ENCODE measurements at regions not wholly inside any gene's neighbourhood (a gene's known extent, or its start where the extent isn't known, plus 50 kb on each side); places are given as distances from the start of the nearest gene placed in this dataset.

GRCh38 chr20:57023997-57024396, 242.4 kb downstream of the BMP7 start:
- H2AFZ ChIP-seq (ENCODE audit: control insufficient read depth, low read depth, low read length) = no peak overlapping the region
- ChIA-PET SMC1A (ENCODE audit: uncharacterized antibody, unreplicated experiment) (interaction anchor here (1.0 kb wide), 1 partner anchor 16 kb away, joined by 3 read pairs; no protein-coding TSS in a partner anchor), CTCF (no interaction called here), RAD21 (ENCODE audit: unreplicated experiment) (no interaction called here), POLR2A (no interaction called here)
- no peak for TF ChIP-seq ZSCAN29 (IDR thresholded peaks at IDR 0.05)
- no peak for TF ChIP-seq ASH2L (IDR thresholded peaks at IDR 0.05; ENCODE audit: borderline replicate concordance, low read depth)
- TF ChIP-seq DPF2 (IDR thresholded peaks at IDR 0.05) = no peak
- TF ChIP-seq SMARCA5 (IDR thresholded peaks at IDR 0.05) = no peak
- no peak for TF ChIP-seq SUPT20H (IDR thresholded peaks at IDR 0.05; ENCODE audit: borderline replicate concordance, control insufficient read depth, low read depth, low read length)
- no peak for TF ChIP-seq SKIL (IDR thresholded peaks at IDR 0.05; ENCODE audit: low read depth, poor library complexity, severe bottlenecking)
- no peak for TF ChIP-seq CREM (IDR thresholded peaks at IDR 0.05; ENCODE audit: low read depth)
- no peak for TF ChIP-seq POU2F2 (IDR thresholded peaks at IDR 0.05; ENCODE audit: borderline replicate concordance, low read depth, low read length)
- TF ChIP-seq ZBTB40 (IDR thresholded peaks at IDR 0.05; ENCODE audit: borderline replicate concordance) = no peak
- TF ChIP-seq TCF7 (IDR thresholded peaks at IDR 0.05; ENCODE audit: borderline replicate concordance) = no peak
- TF ChIP-seq NFXL1 (IDR thresholded peaks at IDR 0.05; ENCODE audit: borderline replicate concordance) = no peak
- TF ChIP-seq ZNF274 (IDR thresholded peaks at IDR 0.05; ENCODE audit: insufficient read depth, insufficient read length) = no peak
- TF ChIP-seq SMAD1 (IDR thresholded peaks at IDR 0.05; ENCODE audit: low read depth, partially characterized antibody) = no peak
- H3K79me2 ChIP-seq (ENCODE audit: control insufficient read depth, insufficient read depth, low read length) = no peaks in the 10 kb centered on the region
- no peaks in the 10 kb centered on the region for H3K4me1 ChIP-seq (ENCODE audit: control insufficient read depth, insufficient read depth, low read length)
- H3K4me3 ChIP-seq = no peak overlapping the region
- no peaks in the 10 kb centered on the region for H4K20me1 ChIP-seq (ENCODE audit: control insufficient read depth, insufficient read depth)
- WGBS (ENCODE audit: insufficient coverage, insufficient replicate concordance, low lambda C conversion rate, missing lambda C conversion rate) = 47% methylated on average over 9 of the region's 9 CpGs
- no TSS peak for BruUV-seq (replicated peaks)
- peaks cover 0 to 2% of the 10 kb centered on the region in 2 experiments; a peak in 2 of 4 replicates for H3K27me3 ChIP-seq (replicated peaks in 1 of 2; ENCODE audit: control insufficient read depth in 2 of 2, insufficient read depth in 2 of 2, low read length in 1 of 2)
- DNase-seq (ENCODE audit: low read depth, low spot score) (no peak), FAIRE-seq (no peak), ATAC-seq (no peak)
- no peaks in the 10 kb centered on the region for H3K9me3 ChIP-seq (replicated peaks; ENCODE audit: control insufficient read depth, insufficient read depth, low read length)
- no peaks in the 10 kb centered on the region for H3K36me3 ChIP-seq (ENCODE audit: control insufficient read depth in 2 of 2, insufficient read depth in 2 of 2, low read length in 1 of 2)
- in situ Hi-C loops (cut with MboI) (no loop called here), intact Hi-C loops (cut with micrococcal nuclease; ENCODE audit: unreplicated experiment) (no loop called here)
- H3K4me2 ChIP-seq (ENCODE audit: control insufficient read depth, insufficient read depth) = no peak overlapping the region
- H3K9ac ChIP-seq (ENCODE audit: control insufficient read depth, insufficient read depth, low read length) = no peak overlapping the region
- H3K27ac ChIP-seq (ENCODE audit: control insufficient read depth, insufficient read depth) = no peak overlapping the region
